K562 (cell line): ENCODE measurements at regions not wholly inside any gene's neighbourhood (a gene's known extent, or its start where the extent isn't known, plus 50 kb on each side); places are given as distances from the start of the nearest gene placed in this dataset.

ENCODE experiments used
- JUN ChIP-seq, 2 experiments: sonication (generic) in 1 of 2; formaldehyde crosslinking in 1 of 2; IDR thresholded peaks; 2 replicates each; pipeline versions ENCODE4 v1.6.1 to v1.8.0; 2012 to 2022; ENCODE audit warnings: borderline replicate concordance in 2 of 2, mild to moderate bottlenecking in 2 of 2, improper control_type of control experiment in 1 of 2, low read depth in 1 of 2, low read length in 1 of 2, missing genetic modification reagents in 1 of 2
- NFXL1 ChIP-seq: fragments of 450-650 bp; formaldehyde crosslinking; IDR thresholded peaks from 2 replicates; pipeline ENCODE4 v1.4.0; 2021; ENCODE audit warnings: mild to moderate bottlenecking
- TSC22D4 ChIP-seq: fragments of 450-650 bp; IDR thresholded peaks from 2 replicates; pipeline ENCODE4 v1.6.1; 2016; ENCODE audit warnings: missing genetic modification characterization, missing biosample characterization, control low read depth
- ZNF75A ChIP-seq: fragments of 450-650 bp; formaldehyde crosslinking; IDR thresholded peaks from 2 replicates; pipeline ENCODE4 v1.4.0; 2020; ENCODE audit warnings: mild to moderate bottlenecking
- TF ChIP-seq, protein P1 (sequence below): fragments of 450-650 bp; IDR thresholded peaks from 2 replicates; pipeline ENCODE4 v1.6.1; 2016; ENCODE audit warnings: low read depth
- TF ChIP-seq, protein P2 (sequence below): fragments of 450-650 bp; formaldehyde crosslinking; IDR thresholded peaks from 2 replicates; pipeline ENCODE4 v1.4.0; 2020; ENCODE audit warnings: mild to moderate bottlenecking, moderate library complexity

- TF ChIP-seq JUN (IDR thresholded peaks at IDR 0.05; ENCODE audit: borderline replicate concordance, low read depth, low read length): no peak
- TF ChIP-seq JUN (CRISPR knock-in tag; IDR thresholded peaks at IDR 0.05; ENCODE audit: borderline replicate concordance): no peak
- no peak for TF ChIP-seq NFXL1 (CRISPR knock-in tag)
- TF ChIP-seq, protein P1, sequence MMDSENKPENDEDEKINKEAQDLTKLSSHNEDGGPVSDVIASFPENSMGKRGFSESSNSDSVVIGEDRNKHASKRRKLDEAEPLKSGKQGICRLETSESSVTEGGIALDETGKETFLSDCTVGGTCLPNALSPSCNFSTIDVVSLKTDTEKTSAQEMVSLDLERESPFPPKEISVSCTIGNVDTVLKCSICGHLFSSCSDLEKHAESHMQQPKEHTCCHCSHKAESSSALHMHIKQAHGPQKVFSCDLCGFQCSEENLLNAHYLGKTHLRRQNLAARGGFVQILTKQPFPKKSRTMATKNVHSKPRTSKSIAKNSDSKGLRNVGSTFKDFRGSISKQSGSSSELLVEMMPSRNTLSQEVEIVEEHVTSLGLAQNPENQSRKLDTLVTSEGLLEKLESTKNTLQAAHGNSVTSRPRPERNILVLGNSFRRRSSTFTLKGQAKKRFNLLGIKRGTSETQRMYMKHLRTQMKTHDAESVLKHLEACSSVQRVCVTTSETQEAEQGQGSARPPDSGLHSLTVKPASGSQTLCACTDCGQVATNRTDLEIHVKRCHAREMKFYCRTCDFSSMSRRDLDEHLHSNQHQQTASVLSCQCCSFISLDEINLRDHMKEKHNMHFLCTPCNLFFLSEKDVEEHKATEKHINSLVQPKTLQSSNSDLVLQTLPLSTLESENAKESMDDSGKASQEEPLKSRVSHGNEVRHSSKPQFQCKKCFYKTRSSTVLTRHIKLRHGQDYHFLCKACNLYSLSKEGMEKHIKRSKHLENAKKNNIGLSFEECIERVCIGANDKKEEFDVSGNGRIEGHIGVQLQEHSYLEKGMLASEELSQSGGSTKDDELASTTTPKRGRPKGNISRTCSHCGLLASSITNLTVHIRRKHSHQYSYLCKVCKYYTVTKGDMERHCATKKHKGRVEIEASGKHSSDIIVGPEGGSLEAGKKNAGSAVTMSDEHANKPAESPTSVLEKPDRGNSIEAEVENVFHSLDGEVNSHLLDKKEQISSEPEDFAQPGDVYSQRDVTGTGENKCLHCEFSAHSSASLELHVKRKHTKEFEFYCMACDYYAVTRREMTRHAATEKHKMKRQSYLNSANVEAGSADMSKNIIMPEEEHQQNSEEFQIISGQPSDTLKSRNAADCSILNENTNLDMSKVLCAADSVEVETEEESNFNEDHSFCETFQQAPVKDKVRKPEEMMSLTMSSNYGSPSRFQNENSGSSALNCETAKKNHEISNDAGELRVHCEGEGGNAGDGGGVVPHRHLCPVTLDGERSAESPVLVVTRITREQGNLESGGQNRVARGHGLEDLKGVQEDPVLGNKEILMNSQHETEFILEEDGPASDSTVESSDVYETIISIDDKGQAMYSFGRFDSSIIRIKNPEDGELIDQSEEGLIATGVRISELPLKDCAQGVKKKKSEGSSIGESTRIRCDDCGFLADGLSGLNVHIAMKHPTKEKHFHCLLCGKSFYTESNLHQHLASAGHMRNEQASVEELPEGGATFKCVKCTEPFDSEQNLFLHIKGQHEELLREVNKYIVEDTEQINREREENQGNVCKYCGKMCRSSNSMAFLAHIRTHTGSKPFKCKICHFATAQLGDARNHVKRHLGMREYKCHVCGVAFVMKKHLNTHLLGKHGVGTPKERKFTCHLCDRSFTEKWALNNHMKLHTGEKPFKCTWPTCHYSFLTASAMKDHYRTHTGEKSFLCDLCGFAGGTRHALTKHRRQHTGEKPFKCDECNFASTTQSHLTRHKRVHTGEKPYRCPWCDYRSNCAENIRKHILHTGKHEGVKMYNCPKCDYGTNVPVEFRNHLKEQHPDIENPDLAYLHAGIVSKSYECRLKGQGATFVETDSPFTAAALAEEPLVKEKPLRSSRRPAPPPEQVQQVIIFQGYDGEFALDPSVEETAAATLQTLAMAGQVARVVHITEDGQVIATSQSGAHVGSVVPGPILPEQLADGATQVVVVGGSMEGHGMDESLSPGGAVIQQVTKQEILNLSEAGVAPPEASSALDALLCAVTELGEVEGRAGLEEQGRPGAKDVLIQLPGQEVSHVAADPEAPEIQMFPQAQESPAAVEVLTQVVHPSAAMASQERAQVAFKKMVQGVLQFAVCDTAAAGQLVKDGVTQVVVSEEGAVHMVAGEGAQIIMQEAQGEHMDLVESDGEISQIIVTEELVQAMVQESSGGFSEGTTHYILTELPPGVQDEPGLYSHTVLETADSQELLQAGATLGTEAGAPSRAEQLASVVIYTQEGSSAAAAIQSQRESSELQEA: no peak
- TF ChIP-seq TSC22D4 (tag): no peak
- no peak for TF ChIP-seq ZNF75A (CRISPR knock-in tag)
- TF ChIP-seq, protein P2, sequence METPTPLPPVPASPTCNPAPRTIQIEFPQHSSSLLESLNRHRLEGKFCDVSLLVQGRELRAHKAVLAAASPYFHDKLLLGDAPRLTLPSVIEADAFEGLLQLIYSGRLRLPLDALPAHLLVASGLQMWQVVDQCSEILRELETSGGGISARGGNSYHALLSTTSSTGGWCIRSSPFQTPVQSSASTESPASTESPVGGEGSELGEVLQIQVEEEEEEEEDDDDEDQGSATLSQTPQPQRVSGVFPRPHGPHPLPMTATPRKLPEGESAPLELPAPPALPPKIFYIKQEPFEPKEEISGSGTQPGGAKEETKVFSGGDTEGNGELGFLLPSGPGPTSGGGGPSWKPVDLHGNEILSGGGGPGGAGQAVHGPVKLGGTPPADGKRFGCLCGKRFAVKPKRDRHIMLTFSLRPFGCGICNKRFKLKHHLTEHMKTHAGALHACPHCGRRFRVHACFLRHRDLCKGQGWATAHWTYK (CRISPR knock-in tag): no peak
- TF ChIP-seq, all 486 proteins: peak for 0
Measured at GRCh38 chr14:65170318-65170717, 68.0 kb upstream of the MAX start (continued).
